IMR-90 (cell line): ENCODE measurements at regions not wholly inside any gene's neighbourhood (a gene's known extent, or its start where the extent isn't known, plus 50 kb on each side); places are given as distances from the start of the nearest gene placed in this dataset.

Source experiments
- ATAC-seq: fragments of 200-7000 bp; cut with Tn5 transposase; 2 replicates; pipeline ENCODE4 v1.9.1; 2020; ENCODE audit warnings: low read depth, mild to moderate bottlenecking, moderate library complexity
- BruUV-seq: library from RNA; stranded (reverse); fragments of 400-500 nt; replicated peaks from 2 replicates; lab custom pipeline; 2021; lab: Mats Ljungman, UMichigan
- CTCF ChIA-PET: fragments of 300-600 bp; formaldehyde crosslinking; extraction: SDS; loops from one replicate; lab custom pipeline; 2021; ENCODE audit warnings: antibody characterized with exemption; lab: Yijun Ruan, JAX
- POLR2A ChIA-PET: fragments of 300-600 bp; sonication (Branson Sonifier 250); formaldehyde crosslinking; loops from one replicate; lab custom pipeline; 2022; ENCODE audit warnings: antibody characterized with exemption; ENCODE audit not compliant: unreplicated experiment; lab: Charles Lee
- DNase-seq: peaks from one replicate; pipeline ENCODE4 v3.0.0; 2013
- H2AFZ ChIP-seq: replicated peaks from 2 replicates; pipeline ENCODE3; 2013; ENCODE audit warnings: low read length, mild to moderate bottlenecking; ENCODE audit not compliant: poor library complexity
- H2AK5ac ChIP-seq: 2 replicates; pipeline ENCODE4 v1.6.1; 2013; ENCODE audit warnings: low read depth, low read length, inconsistent platforms
- H2AK9ac ChIP-seq: replicated peaks from 2 replicates; pipeline ENCODE3; 2013; ENCODE audit warnings: mild to moderate bottlenecking, low read depth, low read length, moderate library complexity; ENCODE audit not compliant: poor library complexity
- H2BK120ac ChIP-seq: 2 replicates; pipeline ENCODE4 v1.6.1; 2013; ENCODE audit warnings: low read depth, low read length, inconsistent platforms
- H2BK15ac ChIP-seq: 3 replicates; pipeline ENCODE4 v1.6.1; 2013; ENCODE audit warnings: low read depth, low read length, inconsistent platforms
- H2BK20ac ChIP-seq: 2 replicates; pipeline ENCODE4 v1.6.1; 2013; ENCODE audit warnings: low read depth, mild to moderate bottlenecking, inconsistent platforms, low read length, moderate library complexity
- H2BK5ac ChIP-seq: 2 replicates; pipeline ENCODE4 v1.6.1; 2013; ENCODE audit warnings: mild to moderate bottlenecking, low read depth, low read length, inconsistent platforms; ENCODE audit not compliant: poor library complexity, severe bottlenecking
- H3K14ac ChIP-seq: replicated peaks from 2 replicates; pipeline ENCODE4 v1.6.1; 2013; ENCODE audit warnings: low read depth, low read length, inconsistent platforms
- H3K18ac ChIP-seq: 2 replicates; pipeline ENCODE4 v1.6.1; 2013; ENCODE audit warnings: low read depth, low read length, control low read depth
- H3K23ac ChIP-seq: 2 replicates; pipeline ENCODE4 v1.6.1; 2013; ENCODE audit warnings: low read depth, low read length, inconsistent platforms
- H3K27ac ChIP-seq: 2 replicates; pipeline ENCODE4 v1.5.1; 2013; ENCODE audit warnings: mild to moderate bottlenecking, control low read depth, low read length; ENCODE audit not compliant: insufficient read depth
- H3K27me3 ChIP-seq: 2 replicates; pipeline ENCODE4 v1.6.1; 2013; ENCODE audit warnings: low read length; ENCODE audit not compliant: control insufficient read depth, insufficient read depth
- H3K36me3 ChIP-seq: 2 replicates; pipeline ENCODE4 v1.6.1; 2013; ENCODE audit warnings: low read length, mixed read lengths; ENCODE audit not compliant: control insufficient read depth, insufficient read depth
- H3K4ac ChIP-seq: 2 replicates; pipeline ENCODE4 v1.6.1; 2013; ENCODE audit warnings: low read depth, low read length, inconsistent platforms
- H3K4me1 ChIP-seq: 2 replicates; pipeline ENCODE4 v1.6.1; 2013; ENCODE audit warnings: low read length, mixed read lengths; ENCODE audit not compliant: control insufficient read depth, insufficient read depth
- H3K4me2 ChIP-seq: 2 replicates; pipeline ENCODE4 v1.6.1; 2013; ENCODE audit warnings: low read depth, mild to moderate bottlenecking, control low read depth, low read length, moderate library complexity
- H3K4me3 ChIP-seq: 2 replicates; pipeline ENCODE4 v1.5.1; 2013; ENCODE audit warnings: low read depth, mild to moderate bottlenecking, control low read depth, low read length, moderate library complexity; ENCODE audit not compliant: insufficient read depth
- H3K56ac ChIP-seq: 2 replicates; pipeline ENCODE4 v1.6.1; 2013; ENCODE audit warnings: low read length, inconsistent platforms; ENCODE audit not compliant: insufficient read depth; ENCODE audit errors: extremely low read depth
- H3K79me1 ChIP-seq, 2 experiments: 2 replicates each; pipeline ENCODE4 v1.6.1; 2013; ENCODE audit warnings: low read length in 2 of 2, inconsistent platforms in 1 of 2, low read depth in 1 of 2
- H3K9ac ChIP-seq: 2 replicates; pipeline ENCODE4 v1.6.1; 2013; ENCODE audit warnings: low read depth, low read length, control low read depth
- H3K9me1 ChIP-seq: 2 replicates; pipeline ENCODE4 v1.6.1; 2013; ENCODE audit warnings: low read length, inconsistent platforms; ENCODE audit not compliant: insufficient read depth
- H3K9me3 ChIP-seq: 2 replicates; pipeline ENCODE4 v1.6.1; 2013; ENCODE audit warnings: low read length; ENCODE audit not compliant: control insufficient read depth, insufficient read depth
- H4K20me1 ChIP-seq: 2 replicates; pipeline ENCODE4 v1.6.1; 2013; ENCODE audit warnings: low read length, inconsistent platforms; ENCODE audit not compliant: insufficient read depth
- H4K5ac ChIP-seq: 2 replicates; pipeline ENCODE4 v1.6.1; 2013; ENCODE audit warnings: mild to moderate bottlenecking, low read depth, low read length, control low read depth
- H4K8ac ChIP-seq, 2 experiments: 2 replicates each; pipeline ENCODE4 v1.6.1; 2013; ENCODE audit warnings: low read depth in 2 of 2, low read length in 2 of 2, control low read depth in 1 of 2, inconsistent platforms in 1 of 2
- H4K91ac ChIP-seq: 2 replicates; pipeline ENCODE4 v1.6.1; 2013; ENCODE audit warnings: low read depth, low read length, inconsistent platforms; ENCODE audit not compliant: insufficient read depth
- CEBPB ChIP-seq: IDR thresholded peaks from 2 replicates; pipeline ENCODE4 v1.6.1; 2012; ENCODE audit warnings: low read depth, low read length, improper control_type of control experiment
- CHD1 ChIP-seq: IDR thresholded peaks from 2 replicates; pipeline ENCODE4 v1.6.1; 2012; ENCODE audit warnings: low read depth, low read length, improper control_type of control experiment
- CTCF ChIP-seq: conservative IDR thresholded peaks from 2 replicates; pipeline ENCODE4 v1.5.1; 2012; ENCODE audit warnings: mild to moderate bottlenecking, low read depth, low read length, improper control_type of control experiment
- FOS ChIP-seq: fragments of 150-350 bp; IDR thresholded peaks from 2 replicates; pipeline ENCODE4 v1.6.1; 2016; ENCODE audit warnings: low read depth, low read length
- MAZ ChIP-seq: IDR thresholded peaks from 2 replicates; pipeline ENCODE4 v1.6.1; 2012; ENCODE audit warnings: low read depth, mild to moderate bottlenecking, low read length, improper control_type of control experiment, moderate library complexity, borderline replicate concordance
- NFE2L2 ChIP-seq: fragments of 150-350 bp; IDR thresholded peaks from 2 replicates; pipeline ENCODE4 v1.6.1; 2016; ENCODE audit warnings: low read depth, mild to moderate bottlenecking, low read length
- RCOR1 ChIP-seq: IDR thresholded peaks from 2 replicates; pipeline ENCODE4 v1.6.1; 2012; ENCODE audit warnings: mild to moderate bottlenecking, low read length, improper control_type of control experiment; ENCODE audit not compliant: insufficient replicate concordance
- RFX5 ChIP-seq: IDR thresholded peaks from 2 replicates; pipeline ENCODE4 v1.8.0; 2012; ENCODE audit warnings: low read depth, mild to moderate bottlenecking, low read length, moderate library complexity
- SMC3 ChIP-seq: fragments of 150-350 bp; IDR thresholded peaks from 2 replicates; pipeline ENCODE4 v1.6.1; 2016; ENCODE audit warnings: low read depth, mild to moderate bottlenecking, antibody characterized with exemption, low read length, moderate library complexity
- USF2 ChIP-seq: fragments of 150-350 bp; IDR thresholded peaks from 2 replicates; pipeline ENCODE4 v1.6.1; 2017; ENCODE audit warnings: mild to moderate bottlenecking, antibody characterized with exemption, low read length, low read depth
- WGBS, 2 experiments: methylation state at CpG; one replicate each; pipeline versions ENCODE4 v1.1.5 to v1.1.7; 2013; ENCODE audit warnings: missing lambda C conversion rate in 2 of 2; ENCODE audit not compliant: insufficient read length in 1 of 2; ENCODE audit errors: extremely low coverage in 2 of 2; 5-methylcytosine and 5-hydroxymethylcytosine counted together
- dilution Hi-C: fragments of 300-500 bp; cut with HindIII; formaldehyde crosslinking; loops from one replicate; pipeline ENCODE4 v1.14.3; 2018; ENCODE audit warnings: low sequenced_read_pairs; ENCODE audit not compliant: unreplicated experiment
- in situ Hi-C: fragments of 300-500 bp; cut with MboI; formaldehyde crosslinking; loops from 3 replicates; pipeline ENCODE4 v1.14.3; 2019; ENCODE audit warnings: low sequenced_read_pairs, inconsistent platforms, mixed read lengths
- intact Hi-C: fragments of 100-400 bp; cut with micrococcal nuclease; formaldehyde crosslinking; loops from 2 replicates; pipeline ENCODE4 v1.10.0; 2022

GRCh38 chr16:26969589-26970231, 97.0 kb upstream of the C16orf82 start:
- ChIA-PET CTCF (interaction anchor here (0.6 kb wide), 1 partner anchor 140 kb away, joined by 5 read pairs; no protein-coding TSS in a partner anchor), POLR2A (no interaction called here)
- Histone ChIP-seq H4K91ac (no peak overlapping the region), H3K23ac (no peak overlapping the region), H3K36me3 (no peaks in the 10 kb centered on the region), H2BK15ac (no peak overlapping the region), H3K9ac (no peak overlapping the region), H3K9me1 (no peaks in the 10 kb centered on the region), H3K79me1 (no peaks in the 10 kb centered on the region), H3K14ac (no peak overlapping the region), H4K8ac (no peak overlapping the region), H3K4me2 (no peak overlapping the region), H2AK5ac (no peak overlapping the region), H4K5ac (no peak overlapping the region), H2AK9ac (no peak overlapping the region), H3K4me3 (no peak overlapping the region), H3K18ac (no peak overlapping the region), H2AFZ (no peak overlapping the region), H3K4me1 (no peaks in the 10 kb centered on the region), H2BK5ac (no peak overlapping the region), H3K27me3 (no peaks in the 10 kb centered on the region), H2BK120ac (no peak overlapping the region), H4K20me1 (no peaks in the 10 kb centered on the region), H3K4ac (no peak overlapping the region), H2BK20ac (no peak overlapping the region), H3K27ac (no peak overlapping the region), H3K56ac (no peak overlapping the region), H3K9me3 (no peaks in the 10 kb centered on the region)
- no CpG with 5 or more reads among the region's 6 CpGs for WGBS, 2 experiments
- DNase-seq (no peak), ATAC-seq (no peak)
- TF ChIP-seq MAZ = no peak
- TF ChIP-seq CEBPB = no peak
- no peak for TF ChIP-seq SMC3
- TF ChIP-seq RCOR1 = no peak
- no peak for TF ChIP-seq USF2
- no peak for TF ChIP-seq FOS
- TF ChIP-seq CTCF = no peak
- no peak for TF ChIP-seq RFX5
- no peak for TF ChIP-seq CHD1
- TF ChIP-seq NFE2L2 = no peak
- in situ Hi-C loops (no loop called here), intact Hi-C loops (no loop called here), dilution Hi-C loops (no loop called here)
- no TSS peak for BruUV-seq
